ENCODE measurements at regions not wholly inside any gene's neighbourhood (a gene's known extent, or its start where the extent isn't known, plus 50 kb on each side); places are given as distances from the start of the nearest gene placed in this dataset.

DNA sequence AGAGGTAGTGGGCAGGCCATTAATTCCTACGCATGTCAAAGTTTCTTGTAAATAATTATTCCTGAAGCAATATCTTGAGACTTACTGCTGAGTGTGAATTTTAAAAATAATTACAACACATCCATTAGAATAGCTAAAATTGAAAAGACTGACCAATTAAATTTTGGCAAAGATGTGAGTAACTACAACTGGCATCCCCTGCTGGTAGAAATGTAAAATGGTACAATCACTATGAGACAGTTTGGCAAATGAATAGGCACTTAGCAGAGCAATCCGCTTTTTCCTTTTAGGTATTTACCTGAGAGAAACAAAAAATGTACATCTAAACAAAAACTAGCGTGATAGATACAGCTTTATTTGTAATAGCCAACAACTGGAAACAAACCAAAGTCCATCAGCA is 798.9 kb downstream of the BRINP3 start:
- TF ChIP-seq JUNB (IDR thresholded peaks at IDR 0.05; ENCODE audit: unreplicated experiment) (no peak), CTCF (conservative IDR thresholded peaks at IDR 0.05; ENCODE audit: low read depth in 2 of 2) (peak; percentile 54 to 71), EZH2 (IDR thresholded peaks at IDR 0.05; ENCODE audit: low read depth, unreplicated experiment) (no peak), ZNF331 (CRISPR knock-in tag; IDR thresholded peaks at IDR 0.05; ENCODE audit: low read depth) (no peak), POLR2AphosphoS5 (IDR thresholded peaks at IDR 0.05; ENCODE audit: low read depth) (no peak), EZH2phosphoT487 (IDR thresholded peaks at IDR 0.05; ENCODE audit: unreplicated experiment) (no peak), REST (IDR thresholded peaks at IDR 0.05; ENCODE audit: unreplicated experiment) (no peak), ZNF114 (CRISPR knock-in tag; IDR thresholded peaks at IDR 0.05) (no peak), NANOG (IDR thresholded peaks at IDR 0.05; ENCODE audit: borderline replicate concordance) (no peak)
- TF ChIP-seq, protein P1, sequence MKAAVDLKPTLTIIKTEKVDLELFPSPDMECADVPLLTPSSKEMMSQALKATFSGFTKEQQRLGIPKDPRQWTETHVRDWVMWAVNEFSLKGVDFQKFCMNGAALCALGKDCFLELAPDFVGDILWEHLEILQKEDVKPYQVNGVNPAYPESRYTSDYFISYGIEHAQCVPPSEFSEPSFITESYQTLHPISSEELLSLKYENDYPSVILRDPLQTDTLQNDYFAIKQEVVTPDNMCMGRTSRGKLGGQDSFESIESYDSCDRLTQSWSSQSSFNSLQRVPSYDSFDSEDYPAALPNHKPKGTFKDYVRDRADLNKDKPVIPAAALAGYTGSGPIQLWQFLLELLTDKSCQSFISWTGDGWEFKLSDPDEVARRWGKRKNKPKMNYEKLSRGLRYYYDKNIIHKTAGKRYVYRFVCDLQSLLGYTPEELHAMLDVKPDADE (IDR thresholded peaks at IDR 0.05), result no peak

All from GM23338 (cell line).